ENCODE measurements at regions not wholly inside any gene's neighbourhood (a gene's known extent, or its start where the extent isn't known, plus 50 kb on each side); places are given as distances from the start of the nearest gene placed in this dataset.

DNA sequence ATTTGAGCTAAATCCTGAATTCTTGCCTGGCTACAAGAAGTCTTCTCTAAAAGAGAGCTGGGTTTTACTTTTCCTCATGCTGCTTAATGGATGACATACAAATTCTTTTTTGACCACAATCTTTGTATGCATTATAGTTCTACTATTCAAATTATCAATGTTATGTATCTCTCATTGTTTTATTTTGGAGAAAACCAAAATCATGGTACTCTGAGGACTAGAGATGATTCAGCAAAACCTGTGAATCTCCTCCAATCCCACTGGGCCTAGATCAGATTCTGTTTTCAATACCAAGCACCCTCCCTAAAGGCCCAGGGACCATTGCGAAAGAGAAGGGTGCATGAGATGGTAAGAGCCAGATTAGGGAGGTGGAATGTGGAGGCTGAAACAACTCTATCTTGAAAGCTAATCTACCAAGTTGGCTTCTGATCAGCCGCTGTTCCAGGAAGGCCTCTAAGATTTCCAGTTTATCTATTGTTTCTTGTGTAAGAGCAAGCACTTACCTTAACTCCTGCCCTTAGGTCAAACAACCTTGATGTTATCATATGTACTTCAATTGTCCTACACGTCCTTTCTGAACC, 547.2 kb downstream of the PLPP3 start:
- DNase-seq (ENCODE audit: low read depth), result no peak
- H3K4me3 ChIP-seq (ENCODE audit: low read depth, low read length), result no peak overlapping the region
- TF ChIP-seq, protein P1, sequence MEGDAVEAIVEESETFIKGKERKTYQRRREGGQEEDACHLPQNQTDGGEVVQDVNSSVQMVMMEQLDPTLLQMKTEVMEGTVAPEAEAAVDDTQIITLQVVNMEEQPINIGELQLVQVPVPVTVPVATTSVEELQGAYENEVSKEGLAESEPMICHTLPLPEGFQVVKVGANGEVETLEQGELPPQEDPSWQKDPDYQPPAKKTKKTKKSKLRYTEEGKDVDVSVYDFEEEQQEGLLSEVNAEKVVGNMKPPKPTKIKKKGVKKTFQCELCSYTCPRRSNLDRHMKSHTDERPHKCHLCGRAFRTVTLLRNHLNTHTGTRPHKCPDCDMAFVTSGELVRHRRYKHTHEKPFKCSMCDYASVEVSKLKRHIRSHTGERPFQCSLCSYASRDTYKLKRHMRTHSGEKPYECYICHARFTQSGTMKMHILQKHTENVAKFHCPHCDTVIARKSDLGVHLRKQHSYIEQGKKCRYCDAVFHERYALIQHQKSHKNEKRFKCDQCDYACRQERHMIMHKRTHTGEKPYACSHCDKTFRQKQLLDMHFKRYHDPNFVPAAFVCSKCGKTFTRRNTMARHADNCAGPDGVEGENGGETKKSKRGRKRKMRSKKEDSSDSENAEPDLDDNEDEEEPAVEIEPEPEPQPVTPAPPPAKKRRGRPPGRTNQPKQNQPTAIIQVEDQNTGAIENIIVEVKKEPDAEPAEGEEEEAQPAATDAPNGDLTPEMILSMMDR (IDR thresholded peaks at IDR 0.05; ENCODE audit: insufficient read depth, low read depth, low read length), result no peak

DNA sequence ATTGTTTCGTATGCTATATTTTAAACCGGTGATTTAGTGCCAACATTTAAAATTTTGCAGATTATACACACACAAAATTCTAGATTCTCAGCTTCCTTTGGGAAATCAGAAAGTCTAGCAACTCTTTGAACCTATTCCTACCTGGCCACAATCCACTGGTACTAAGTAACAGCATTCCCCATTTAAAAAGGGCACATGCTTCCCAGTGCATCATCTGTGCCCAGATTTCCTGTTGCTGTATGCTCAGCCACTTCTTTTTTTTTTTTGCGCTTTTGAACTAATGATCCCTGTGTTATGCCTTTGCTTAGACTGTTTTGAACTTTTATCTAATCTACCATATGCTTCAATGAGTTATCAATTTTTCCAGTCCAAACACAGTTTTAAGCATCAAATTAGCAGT, 548.4 kb downstream of the PLPP3 start:
- no peak for DNase-seq (ENCODE audit: low read depth)
- TF ChIP-seq, protein P1 (IDR thresholded peaks at IDR 0.05; ENCODE audit: insufficient read depth, low read depth, low read length), result no peak
- H3K4me3 ChIP-seq (ENCODE audit: low read depth, low read length), result no peak overlapping the region

DNA sequence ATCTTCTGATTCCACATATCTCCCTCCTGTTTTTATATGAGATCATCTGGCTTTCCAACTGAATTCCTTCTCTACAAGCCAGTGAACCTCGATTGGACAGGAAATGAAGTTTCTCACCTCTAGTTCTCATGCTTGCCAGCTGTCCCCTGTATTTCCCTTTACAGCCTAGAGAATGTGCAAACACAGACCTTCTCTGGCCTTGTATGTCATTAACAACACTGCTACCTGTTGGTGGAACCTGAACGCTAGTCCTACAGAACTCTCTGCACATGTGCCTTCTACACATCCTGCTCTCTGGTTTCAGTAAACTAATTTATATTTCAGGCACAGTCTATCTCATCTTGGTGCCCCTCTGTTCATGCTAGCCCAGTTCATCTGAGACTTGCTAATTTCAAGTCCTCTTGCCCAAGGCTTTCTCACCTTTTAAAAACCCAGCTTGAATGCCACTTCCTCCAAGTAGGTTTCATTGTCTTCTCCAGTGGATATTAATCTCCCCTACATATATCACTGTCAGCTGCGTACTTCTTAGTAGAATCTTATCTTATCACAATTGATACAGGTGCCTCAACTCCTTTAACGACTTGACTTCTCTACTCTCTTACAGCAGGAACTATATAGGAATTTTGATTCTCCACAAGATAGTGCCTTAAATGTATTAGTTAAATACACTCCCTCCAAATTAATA, 549.9 kb downstream of the PLPP3 start:
- no peak for DNase-seq (ENCODE audit: low read depth)
- H3K4me3 ChIP-seq (ENCODE audit: low read depth, low read length), result no peak overlapping the region
- TF ChIP-seq, protein P1 (IDR thresholded peaks at IDR 0.05; ENCODE audit: insufficient read depth, low read depth, low read length), result no peak

DNA sequence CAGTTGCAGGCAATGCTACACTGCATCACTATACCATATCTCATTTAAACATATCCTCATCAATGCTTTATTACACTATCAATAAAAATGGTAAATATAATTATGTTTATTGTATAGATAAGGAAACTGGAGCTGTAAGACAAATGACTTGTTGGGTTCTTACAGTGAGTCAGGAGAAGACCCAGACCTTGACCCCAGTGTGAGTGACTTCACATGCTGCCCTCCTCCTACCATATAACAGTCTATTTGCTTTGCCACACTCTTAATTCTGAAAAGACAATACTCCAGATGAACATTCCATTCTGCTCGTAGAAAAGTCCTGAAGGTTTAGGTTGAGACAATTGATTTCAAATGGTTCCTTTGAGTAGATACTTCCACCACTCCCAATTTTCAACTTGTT, 550.5 kb downstream of the PLPP3 start:
- TF ChIP-seq, protein P1 (IDR thresholded peaks at IDR 0.05; ENCODE audit: insufficient read depth, low read depth, low read length), result no peak
- no peak for DNase-seq (ENCODE audit: low read depth)
- no peak overlapping the region for H3K4me3 ChIP-seq (ENCODE audit: low read depth, low read length)

DNA sequence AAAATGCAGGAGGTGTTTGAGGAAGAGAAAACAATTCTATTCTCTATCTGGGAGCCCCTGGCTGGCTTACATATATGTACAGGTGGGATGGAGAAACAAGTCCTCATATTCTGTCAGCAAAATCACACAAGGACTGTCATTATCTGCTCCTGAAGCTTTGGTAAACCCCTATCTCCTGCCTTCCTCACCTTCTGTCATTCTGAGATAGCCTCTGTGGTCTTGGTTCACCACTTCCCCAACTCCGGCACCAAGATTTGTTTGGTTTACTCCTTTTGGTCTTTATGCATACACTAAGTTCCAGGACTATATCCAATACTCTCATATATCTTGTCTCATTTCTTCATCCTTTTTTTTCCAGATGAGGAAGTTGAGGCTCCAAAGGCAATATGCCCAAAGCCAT, 551.1 kb downstream of the PLPP3 start:
- DNase-seq (ENCODE audit: low read depth), result no peak
- H3K4me3 ChIP-seq (ENCODE audit: low read depth, low read length), result no peak overlapping the region
- TF ChIP-seq, protein P1 (IDR thresholded peaks at IDR 0.05; ENCODE audit: insufficient read depth, low read depth, low read length), result no peak

DNA sequence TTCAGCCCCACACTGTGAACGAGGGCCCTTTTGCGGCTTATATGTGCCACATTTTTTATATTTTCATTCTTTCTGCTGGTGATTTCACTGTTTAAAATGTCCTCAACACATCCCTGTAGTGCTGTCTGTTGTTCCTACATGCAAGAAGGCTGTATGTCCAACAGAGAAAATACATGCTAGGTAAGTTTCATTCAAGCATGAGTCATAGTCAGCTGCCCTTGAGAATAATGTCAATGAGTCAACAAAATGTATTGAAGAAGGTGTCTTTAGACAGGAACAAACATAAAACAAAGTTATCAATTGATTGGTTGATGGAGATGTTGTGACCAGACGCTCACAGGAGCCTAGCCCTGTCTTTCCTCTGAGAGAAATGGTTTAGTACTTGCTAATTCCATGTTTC, 553.4 kb downstream of the PLPP3 start:
- no peak overlapping the region for H3K4me3 ChIP-seq (ENCODE audit: low read depth, low read length)
- no peak for DNase-seq (ENCODE audit: low read depth)
- TF ChIP-seq, protein P1 (IDR thresholded peaks at IDR 0.05; ENCODE audit: insufficient read depth, low read depth, low read length), result no peak

DNA sequence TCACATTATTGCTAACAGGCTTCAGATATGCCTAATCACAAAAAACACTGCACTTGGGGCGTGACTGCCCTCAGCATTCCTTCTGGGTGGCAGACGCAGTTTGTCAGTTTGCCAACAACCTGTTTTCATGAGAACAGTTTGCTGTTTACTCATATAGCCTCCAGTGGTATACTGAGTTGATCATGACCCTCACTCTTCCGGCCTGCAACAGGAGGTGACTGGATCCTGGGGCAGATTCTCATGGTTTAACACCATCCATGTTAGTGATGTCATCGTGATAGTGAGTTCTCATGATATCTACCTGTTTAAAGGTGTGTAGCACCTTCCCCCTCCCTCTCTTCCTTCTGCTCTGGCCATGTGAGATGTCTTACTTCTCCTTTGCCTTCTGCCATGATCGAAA, 555.2 kb downstream of the PLPP3 start:
- no peak for DNase-seq (ENCODE audit: low read depth)
- TF ChIP-seq, protein P1 (IDR thresholded peaks at IDR 0.05; ENCODE audit: insufficient read depth, low read depth, low read length), result no peak
- no peak overlapping the region for H3K4me3 ChIP-seq (ENCODE audit: low read depth, low read length)
